IMR-90 (cell line): ENCODE measurements at regions not wholly inside any gene's neighbourhood (a gene's known extent, or its start where the extent isn't known, plus 50 kb on each side); places are given as distances from the start of the nearest gene placed in this dataset.

Experiments
- BHLHE40 ChIP-seq: fragments of 150-350 bp; IDR thresholded peaks from 2 replicates; pipeline ENCODE4 v1.6.1; 2016; ENCODE audit warnings: mild to moderate bottlenecking, low read depth, low read length
- CEBPB ChIP-seq: IDR thresholded peaks from 2 replicates; pipeline ENCODE4 v1.6.1; 2012; ENCODE audit warnings: low read depth, low read length, improper control_type of control experiment
- CHD1 ChIP-seq: IDR thresholded peaks from 2 replicates; pipeline ENCODE4 v1.6.1; 2012; ENCODE audit warnings: low read depth, low read length, improper control_type of control experiment
- FOS ChIP-seq: fragments of 150-350 bp; IDR thresholded peaks from 2 replicates; pipeline ENCODE4 v1.6.1; 2016; ENCODE audit warnings: low read depth, low read length
- POLR2A ChIP-seq: IDR thresholded peaks from 2 replicates; pipeline ENCODE4 v1.6.1; 2012; ENCODE audit warnings: mild to moderate bottlenecking, low read depth, low read length
- RAD21 ChIP-seq: IDR thresholded peaks from 2 replicates; pipeline ENCODE4 v1.6.1; 2012; ENCODE audit warnings: low read length, improper control_type of control experiment
- TF ChIP-seq, protein P1 (sequence below): conservative IDR thresholded peaks from 2 replicates; pipeline ENCODE4 v1.5.1; 2012; ENCODE audit warnings: mild to moderate bottlenecking, low read depth, low read length, improper control_type of control experiment
- TF ChIP-seq, protein P2 (sequence below): fragments of 150-350 bp; IDR thresholded peaks from 2 replicates; pipeline ENCODE4 v1.6.1; 2017; ENCODE audit warnings: mild to moderate bottlenecking, antibody characterized with exemption, low read length, low read depth
- TF ChIP-seq, protein P3 (sequence below): fragments of 150-350 bp; IDR thresholded peaks from 2 replicates; pipeline ENCODE4 v1.6.1; 2016; ENCODE audit warnings: low read depth, mild to moderate bottlenecking, low read length, moderate library complexity, borderline replicate concordance

DNA sequence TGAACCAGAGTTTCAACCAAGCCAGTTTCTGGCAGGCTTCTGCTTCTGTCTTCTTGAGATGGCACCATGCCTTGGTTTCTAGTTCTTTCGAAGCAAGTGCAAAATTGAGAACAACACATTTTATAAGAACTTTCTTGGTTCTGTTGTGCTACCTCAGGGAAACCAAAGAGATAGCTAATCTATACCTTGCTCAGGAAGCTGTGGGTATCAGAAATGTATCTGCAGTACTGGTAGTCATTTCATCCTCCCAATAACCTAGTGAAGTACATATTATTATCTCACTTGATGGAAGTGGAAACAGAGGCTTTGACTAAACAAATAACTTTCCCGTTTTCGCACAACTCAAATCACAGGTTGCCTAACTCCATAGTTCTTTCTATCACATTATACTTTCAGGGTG, 246.6 kb downstream of the ENC1 start:
- TF ChIP-seq, protein P1, sequence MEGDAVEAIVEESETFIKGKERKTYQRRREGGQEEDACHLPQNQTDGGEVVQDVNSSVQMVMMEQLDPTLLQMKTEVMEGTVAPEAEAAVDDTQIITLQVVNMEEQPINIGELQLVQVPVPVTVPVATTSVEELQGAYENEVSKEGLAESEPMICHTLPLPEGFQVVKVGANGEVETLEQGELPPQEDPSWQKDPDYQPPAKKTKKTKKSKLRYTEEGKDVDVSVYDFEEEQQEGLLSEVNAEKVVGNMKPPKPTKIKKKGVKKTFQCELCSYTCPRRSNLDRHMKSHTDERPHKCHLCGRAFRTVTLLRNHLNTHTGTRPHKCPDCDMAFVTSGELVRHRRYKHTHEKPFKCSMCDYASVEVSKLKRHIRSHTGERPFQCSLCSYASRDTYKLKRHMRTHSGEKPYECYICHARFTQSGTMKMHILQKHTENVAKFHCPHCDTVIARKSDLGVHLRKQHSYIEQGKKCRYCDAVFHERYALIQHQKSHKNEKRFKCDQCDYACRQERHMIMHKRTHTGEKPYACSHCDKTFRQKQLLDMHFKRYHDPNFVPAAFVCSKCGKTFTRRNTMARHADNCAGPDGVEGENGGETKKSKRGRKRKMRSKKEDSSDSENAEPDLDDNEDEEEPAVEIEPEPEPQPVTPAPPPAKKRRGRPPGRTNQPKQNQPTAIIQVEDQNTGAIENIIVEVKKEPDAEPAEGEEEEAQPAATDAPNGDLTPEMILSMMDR: no peak
- TF ChIP-seq, protein P2, sequence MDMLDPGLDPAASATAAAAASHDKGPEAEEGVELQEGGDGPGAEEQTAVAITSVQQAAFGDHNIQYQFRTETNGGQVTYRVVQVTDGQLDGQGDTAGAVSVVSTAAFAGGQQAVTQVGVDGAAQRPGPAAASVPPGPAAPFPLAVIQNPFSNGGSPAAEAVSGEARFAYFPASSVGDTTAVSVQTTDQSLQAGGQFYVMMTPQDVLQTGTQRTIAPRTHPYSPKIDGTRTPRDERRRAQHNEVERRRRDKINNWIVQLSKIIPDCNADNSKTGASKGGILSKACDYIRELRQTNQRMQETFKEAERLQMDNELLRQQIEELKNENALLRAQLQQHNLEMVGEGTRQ: no peak
- no peak for TF ChIP-seq POLR2A
- TF ChIP-seq RAD21: no peak
- TF ChIP-seq, protein P3, sequence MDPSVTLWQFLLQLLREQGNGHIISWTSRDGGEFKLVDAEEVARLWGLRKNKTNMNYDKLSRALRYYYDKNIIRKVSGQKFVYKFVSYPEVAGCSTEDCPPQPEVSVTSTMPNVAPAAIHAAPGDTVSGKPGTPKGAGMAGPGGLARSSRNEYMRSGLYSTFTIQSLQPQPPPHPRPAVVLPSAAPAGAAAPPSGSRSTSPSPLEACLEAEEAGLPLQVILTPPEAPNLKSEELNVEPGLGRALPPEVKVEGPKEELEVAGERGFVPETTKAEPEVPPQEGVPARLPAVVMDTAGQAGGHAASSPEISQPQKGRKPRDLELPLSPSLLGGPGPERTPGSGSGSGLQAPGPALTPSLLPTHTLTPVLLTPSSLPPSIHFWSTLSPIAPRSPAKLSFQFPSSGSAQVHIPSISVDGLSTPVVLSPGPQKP: no peak
- TF ChIP-seq FOS: no peak
- no peak for TF ChIP-seq CHD1
- TF ChIP-seq BHLHE40: no peak
- TF ChIP-seq CEBPB: no peak
